ENCODE measurements at regions not wholly inside any gene's neighbourhood (a gene's known extent, or its start where the extent isn't known, plus 50 kb on each side); places are given as distances from the start of the nearest gene placed in this dataset.

DNA sequence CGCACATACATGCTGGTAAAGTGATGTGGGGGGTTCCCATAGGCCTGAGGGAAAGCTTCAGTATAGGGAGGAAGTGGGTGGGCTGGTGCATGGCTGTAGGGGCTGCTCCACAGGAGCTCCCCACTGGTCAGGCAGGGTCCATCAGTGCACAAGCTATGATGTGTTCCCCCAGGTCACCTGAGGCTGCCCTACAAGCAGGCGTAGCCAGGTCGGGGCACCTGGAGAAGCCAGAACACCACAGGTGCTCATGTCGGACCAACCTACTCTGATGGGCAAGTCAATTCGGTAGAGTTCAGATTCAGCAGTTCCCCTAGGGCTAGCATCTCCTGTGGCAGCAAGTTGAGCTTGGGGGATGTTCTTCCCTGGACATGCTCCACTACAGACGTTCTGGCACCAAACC lies 103.3 kb upstream of the EPHA5 start:
- TF ChIP-seq EZH2 (IDR thresholded peaks at IDR 0.05; ENCODE audit: insufficient read depth, low read length) = no peak
- TF ChIP-seq, protein P1, sequence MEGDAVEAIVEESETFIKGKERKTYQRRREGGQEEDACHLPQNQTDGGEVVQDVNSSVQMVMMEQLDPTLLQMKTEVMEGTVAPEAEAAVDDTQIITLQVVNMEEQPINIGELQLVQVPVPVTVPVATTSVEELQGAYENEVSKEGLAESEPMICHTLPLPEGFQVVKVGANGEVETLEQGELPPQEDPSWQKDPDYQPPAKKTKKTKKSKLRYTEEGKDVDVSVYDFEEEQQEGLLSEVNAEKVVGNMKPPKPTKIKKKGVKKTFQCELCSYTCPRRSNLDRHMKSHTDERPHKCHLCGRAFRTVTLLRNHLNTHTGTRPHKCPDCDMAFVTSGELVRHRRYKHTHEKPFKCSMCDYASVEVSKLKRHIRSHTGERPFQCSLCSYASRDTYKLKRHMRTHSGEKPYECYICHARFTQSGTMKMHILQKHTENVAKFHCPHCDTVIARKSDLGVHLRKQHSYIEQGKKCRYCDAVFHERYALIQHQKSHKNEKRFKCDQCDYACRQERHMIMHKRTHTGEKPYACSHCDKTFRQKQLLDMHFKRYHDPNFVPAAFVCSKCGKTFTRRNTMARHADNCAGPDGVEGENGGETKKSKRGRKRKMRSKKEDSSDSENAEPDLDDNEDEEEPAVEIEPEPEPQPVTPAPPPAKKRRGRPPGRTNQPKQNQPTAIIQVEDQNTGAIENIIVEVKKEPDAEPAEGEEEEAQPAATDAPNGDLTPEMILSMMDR (IDR thresholded peaks at IDR 0.05; ENCODE audit: insufficient read depth, low read depth, low read length) = no peak

Measured in astrocyte (in vitro differentiated cells and primary cell).